ENCODE measurements at regions not wholly inside any gene's neighbourhood (a gene's known extent, or its start where the extent isn't known, plus 50 kb on each side); places are given as distances from the start of the nearest gene placed in this dataset.

- TF ChIP-seq MAZ (IDR thresholded peaks at IDR 0.05; ENCODE audit: borderline replicate concordance, low read depth, low read length) (no peak), MAZ (CRISPR knock-in tag; IDR thresholded peaks at IDR 0.05; ENCODE audit: low read depth) (peak; percentile 30; the same call in 1 of the 2 replicates), IRX3 (CRISPR knock-in tag; IDR thresholded peaks at IDR 0.05; ENCODE audit: borderline replicate concordance, low read depth) (no peak), ATAD3A (CRISPR knock-in tag; IDR thresholded peaks at IDR 0.05) (no peak), POLR2A (IDR thresholded peaks at IDR 0.05; ENCODE audit: insufficient read depth in 1 of 2, low read depth in 2 of 2, low read length in 2 of 2) (peak in 1 of 2 experiments; percentile 49; a peak in 1 of 4 replicates), ZFX (CRISPR knock-in tag; IDR thresholded peaks at IDR 0.05; ENCODE audit: low read depth) (peak; percentile 77), KLF6 (CRISPR knock-in tag; IDR thresholded peaks at IDR 0.05) (no peak), ZMAT5 (CRISPR knock-in tag; IDR thresholded peaks at IDR 0.05; ENCODE audit: borderline replicate concordance, low read depth) (no peak), ZNF512B (CRISPR knock-in tag; IDR thresholded peaks at IDR 0.05; ENCODE audit: borderline replicate concordance) (0 out of 2 replicates have a peak, but pooled peaks have one; percentile 47), GATAD1 (CRISPR knock-in tag; IDR thresholded peaks at IDR 0.05) (peak; percentile 23; the same call in 1 of the 2 replicates), MIER2 (CRISPR knock-in tag; IDR thresholded peaks at IDR 0.05) (peak; percentile 47; the same call in 1 of the 2 replicates), FOXJ3 (CRISPR knock-in tag; IDR thresholded peaks at IDR 0.05; ENCODE audit: borderline replicate concordance) (peak; percentile 67; the same call in 1 of the 2 replicates), ATF2 (CRISPR knock-in tag; IDR thresholded peaks at IDR 0.05) (peak; percentile 47; the same call in 1 of the 2 replicates), ATM (IDR thresholded peaks at IDR 0.05; ENCODE audit: borderline replicate concordance) (no peak), ZNF891 (CRISPR knock-in tag; IDR thresholded peaks at IDR 0.05) (no peak), NCOR1 (IDR thresholded peaks at IDR 0.05; ENCODE audit: borderline replicate concordance, low read length) (peak; percentile 42; the same call in 1 of the 2 replicates), BHLHE40 (IDR thresholded peaks at IDR 0.05; ENCODE audit: low read length) (no peak), TIGD3 (CRISPR knock-in tag; IDR thresholded peaks at IDR 0.05; ENCODE audit: borderline replicate concordance) (no peak), THAP11 (CRISPR knock-in tag; IDR thresholded peaks at IDR 0.05) (peak; percentile 62; the same call in 1 of the 2 replicates), DNMT1 (CRISPR knock-in tag; IDR thresholded peaks at IDR 0.05) (no peak), MLXIP (CRISPR knock-in tag; IDR thresholded peaks at IDR 0.05; ENCODE audit: borderline replicate concordance) (peak; percentile 72; the same call in 1 of the 2 replicates)
Observed at GRCh38 chr9:95771556-95772246, 103.8 kb upstream of the ERCC6L2 start (continued).

All from HepG2 (cell line).